A549 (cell line): ENCODE measurements at regions not wholly inside any gene's neighbourhood (a gene's known extent, or its start where the extent isn't known, plus 50 kb on each side); places are given as distances from the start of the nearest gene placed in this dataset.
A peak's percentile ranks its signal among the peaks of the same experiment; 100 is the strongest.

ENCODE experiments used
- ATAC-seq, 2 experiments: fragments of 200-7000 bp in 1 of 2; fragments of >200 bp in 1 of 2; cut with Nextera tagmentation in 1 of 2; cut with Tn5 transposase in 1 of 2; 3 replicates each; pipeline versions ENCODE4 v1.8.0 to v1.9.1; 2018 to 2020; ENCODE audit warnings: mild to moderate bottlenecking in 1 of 2, moderate library complexity in 1 of 2
- CTCF ChIA-PET: fragments of 300-600 bp; sonication (Branson Sonifier 250); formaldehyde crosslinking; extraction: SDS; loops from one replicate; lab custom pipeline; 2021; ENCODE audit warnings: antibody characterized with exemption, inconsistent platforms; lab: Yijun Ruan, JAX
- POLR2A ChIA-PET: fragments of 350-600 bp; formaldehyde crosslinking; extraction: SDS; loops from one replicate; lab custom pipeline; 2021; ENCODE audit warnings: antibody characterized with exemption, inconsistent platforms; lab: Yijun Ruan, JAX
- DNase-seq, 2 experiments: peaks; one replicate each; pipeline versions ENCODE4 v3.0.0 to v3.0.0-alpha.2; 2011 to 2016; ENCODE audit warnings: low read depth in 1 of 2, low spot score in 1 of 2
- FAIRE-seq: peaks from 2 replicates; lab custom pipeline; 2011; peaks lifted over from hg19 to GRCh38; lab: Jason Lieb, UNC
- H3K27ac ChIP-seq, 2 experiments: fragments of >200 bp; sonication (Bioruptor Twin); formaldehyde crosslinking; 3 replicates each; pipeline ENCODE4 v1.5.1; 2016 to 2017
- H3K4me1 ChIP-seq: fragments of >200 bp; sonication (Bioruptor Twin); formaldehyde crosslinking; 3 replicates; pipeline ENCODE4 v1.6.1; 2016
- H3K4me2 ChIP-seq: fragments of >200 bp; sonication (Bioruptor Twin); formaldehyde crosslinking; 3 replicates; pipeline ENCODE4 v1.6.1; 2016
- H3K4me3 ChIP-seq: fragments of >200 bp; sonication (Bioruptor Twin); formaldehyde crosslinking; 3 replicates; pipeline ENCODE4 v1.5.1; 2016
- H3K9me3 ChIP-seq: fragments of >200 bp; sonication (Bioruptor Twin); formaldehyde crosslinking; 3 replicates; pipeline ENCODE4 v1.6.1; 2016
- BCL3 ChIP-seq: fragments of >200 bp; sonication (Bioruptor Twin); formaldehyde crosslinking; IDR thresholded peaks from 3 replicates; pipeline ENCODE4 v1.6.1; 2016
- BHLHE40 ChIP-seq: IDR thresholded peaks from 2 replicates; pipeline ENCODE4 v1.6.1; 2012; ENCODE audit warnings: low read depth, low read length, inconsistent platforms
- CHD4 ChIP-seq: fragments of 200-600 bp; sonication (generic); IDR thresholded peaks from 2 replicates; pipeline ENCODE4 v1.6.1; 2016; ENCODE audit warnings: antibody characterized with exemption, mild to moderate bottlenecking, borderline replicate concordance
- E2F6 ChIP-seq: IDR thresholded peaks from 2 replicates; pipeline ENCODE4 v1.6.1; 2012; ENCODE audit warnings: low read depth, borderline replicate concordance
- EHMT2 ChIP-seq: fragments of 200-600 bp; sonication (generic); IDR thresholded peaks from 2 replicates; pipeline ENCODE4 v1.6.1; 2016; ENCODE audit warnings: antibody characterized with exemption, low read depth, mild to moderate bottlenecking, moderate library complexity
- EP300 ChIP-seq, 2 experiments: fragments of >200 bp; sonication (Bioruptor Twin); formaldehyde crosslinking; IDR thresholded peaks; 2 replicates in 1 of 2; 3 replicates in 1 of 2; pipeline ENCODE4 v1.6.1; 2016 to 2017
- FOSL2 ChIP-seq, 2 experiments: fragments of 450-650 bp in 1 of 2; fragments of >200 bp in 1 of 2; sonication (Bioruptor Twin) in 1 of 2; formaldehyde crosslinking; IDR thresholded peaks; 2 replicates each; pipeline versions ENCODE4 v1.5.0 to v1.6.1; 2016 to 2020; ENCODE audit warnings: mild to moderate bottlenecking in 1 of 2, moderate library complexity in 1 of 2
- FOXS1 ChIP-seq: fragments of 250-450 bp; sonication (Bioruptor Pico); IDR thresholded peaks from 2 replicates; pipeline ENCODE4 v1.5.0; 2020; ENCODE audit warnings: mild to moderate bottlenecking, moderate library complexity
- HDAC2 ChIP-seq: fragments of 200-600 bp; sonication (generic); IDR thresholded peaks from 2 replicates; pipeline ENCODE4 v1.6.1; 2016
- HOXB13 ChIP-seq: fragments of 250-450 bp; sonication (Bioruptor Pico); IDR thresholded peaks from 2 replicates; pipeline ENCODE4 v1.5.0; 2020; ENCODE audit warnings: low read depth, mild to moderate bottlenecking, moderate library complexity
- JUN ChIP-seq, 2 experiments: fragments of >200 bp; sonication (Bioruptor Twin); formaldehyde crosslinking; IDR thresholded peaks; 2 replicates in 1 of 2; 3 replicates in 1 of 2; pipeline ENCODE4 v1.6.1; 2016 to 2017
- MAFK ChIP-seq: fragments of 450-650 bp; IDR thresholded peaks from 2 replicates; pipeline ENCODE4 v1.6.1; 2014; ENCODE audit not compliant: partially characterized antibody
- MAX ChIP-seq: IDR thresholded peaks from 2 replicates; pipeline ENCODE4 v1.6.1; 2012
- MYC ChIP-seq: IDR thresholded peaks from 2 replicates; pipeline ENCODE4 v1.6.1; 2012; ENCODE audit warnings: mild to moderate bottlenecking, inconsistent platforms, low read length, improper control_type of control experiment, borderline replicate concordance
- NFE2L2 ChIP-seq: fragments of 150-350 bp; conservative IDR thresholded peaks from 2 replicates; pipeline ENCODE4 v1.6.1; 2014; ENCODE audit warnings: low read length
- PBX3 ChIP-seq: IDR thresholded peaks from 2 replicates; pipeline ENCODE4 v1.6.1; 2012
- RFX5 ChIP-seq: fragments of 450-650 bp; IDR thresholded peaks from 2 replicates; pipeline ENCODE4 v1.7.1; 2014; ENCODE audit warnings: antibody characterized with exemption, mild to moderate bottlenecking, moderate library complexity
- SREBF2 ChIP-seq: fragments of 450-650 bp; IDR thresholded peaks from 2 replicates; pipeline ENCODE4 v1.6.1; 2014; ENCODE audit warnings: mild to moderate bottlenecking, moderate library complexity
- TFCP2L1 ChIP-seq: fragments of 250-450 bp; sonication (Bioruptor Pico); IDR thresholded peaks from 2 replicates; pipeline ENCODE4 v1.5.0; 2021; ENCODE audit warnings: mild to moderate bottlenecking
- ZFP36 ChIP-seq: fragments of 450-650 bp; IDR thresholded peaks from 2 replicates; pipeline ENCODE4 v1.6.1; 2014; ENCODE audit warnings: borderline replicate concordance; ENCODE audit not compliant: partially characterized antibody
- ZNF302 ChIP-seq: fragments of 250-450 bp; sonication (Bioruptor Pico); IDR thresholded peaks from 2 replicates; pipeline ENCODE4 v1.9.0; 2021; ENCODE audit warnings: inconsistent platforms, mild to moderate bottlenecking, moderate library complexity
- WGBS: methylation state at CpG from one replicate; pipeline ENCODE4 v1.1.6; 2017; ENCODE audit errors: missing lambda C conversion rate; 5-methylcytosine and 5-hydroxymethylcytosine counted together

GRCh38 chr9:31103836-31104235 lies 1280.6 kb upstream of the ACO1 start:
- no peak overlapping the region for H3K27ac ChIP-seq
- no peak for DNase-seq
- CTCF ChIA-PET: interaction anchor here (0.6 kb wide), 2 partner anchors 31 to 1860 kb away, joined by 3 read pairs; no protein-coding TSS in a partner anchor
- TF ChIP-seq EHMT2 (no peak), HDAC2 (no peak), HOXB13 (CRISPR knock-in tag) (no peak), ZFP36 (no peak), EP300 (IDR thresholded peaks at IDR 0.05) (no peak), CHD4 (no peak), TFCP2L1 (CRISPR knock-in tag) (no peak), SREBF2 (no peak), E2F6 (no peak), FOXS1 (no peak)
- TF ChIP-seq, all 56 proteins: peak for 0
- ATAC-seq (no peak), FAIRE-seq (no peak)
- H3K9me3 ChIP-seq: no peaks in the 10 kb centered on the region
- POLR2A ChIA-PET: no interaction called here
- no peak overlapping the region for H3K4me3 ChIP-seq
- no peaks in the 10 kb centered on the region for H3K4me1 ChIP-seq
- no peak overlapping the region for H3K4me2 ChIP-seq

- no peak for ATAC-seq
- TF ChIP-seq FOSL2 (IDR thresholded peaks at IDR 0.05) (no peak), FOSL2 (CRISPR knock-in tag; IDR thresholded peaks at IDR 0.05) (no peak), CHD4 (no peak), BCL3 (no peak), MAFK (peak; percentile 70), NFE2L2 (no peak)
- 16% methylated on average over 4 of the region's 4 CpGs for WGBS
- Histone ChIP-seq H3K4me1 (no peaks in the 10 kb centered on the region), H3K4me3 (no peak overlapping the region), H3K27ac (no peak overlapping the region), H3K4me2 (no peak overlapping the region), H3K9me3 (no peaks in the 10 kb centered on the region)
- FAIRE-seq: no peak
- no peak for DNase-seq
- POLR2A ChIA-PET: no interaction called here
- CTCF ChIA-PET: interaction anchor here (0.6 kb wide), 2 partner anchors 30 to 1860 kb away, joined by 3 read pairs; no protein-coding TSS in a partner anchor
Observed at GRCh38 chr9:31104249-31104648, 1280.2 kb upstream of the ACO1 start.

- no peak for DNase-seq
Observed at GRCh38 chr9:31112491-31112890, 1272.0 kb upstream of the ACO1 start.

More at GRCh38 chr9:31112491-31112890, 1272.0 kb upstream of the ACO1 start:
- ATAC-seq: no peak
- Histone ChIP-seq H3K27ac (no peak overlapping the region), H3K4me2 (no peak overlapping the region), H3K4me3 (no peak overlapping the region), H3K4me1 (no peaks in the 10 kb centered on the region), H3K9me3 (no peaks in the 10 kb centered on the region)
- TF ChIP-seq ZNF302 (no peak), MAX (no peak), MAFK (no peak), MYC (no peak), RFX5 (no peak), JUN (IDR thresholded peaks at IDR 0.05) (no peak), PBX3 (no peak), BHLHE40 (no peak)
- no peak for FAIRE-seq
- CTCF ChIA-PET: no interaction called here
- POLR2A ChIA-PET: no interaction called here
